ENCODE measurements at regions not wholly inside any gene's neighbourhood (a gene's known extent, or its start where the extent isn't known, plus 50 kb on each side); places are given as distances from the start of the nearest gene placed in this dataset.
A peak's percentile ranks its signal among the peaks of the same experiment; 100 is the strongest.

DNA sequence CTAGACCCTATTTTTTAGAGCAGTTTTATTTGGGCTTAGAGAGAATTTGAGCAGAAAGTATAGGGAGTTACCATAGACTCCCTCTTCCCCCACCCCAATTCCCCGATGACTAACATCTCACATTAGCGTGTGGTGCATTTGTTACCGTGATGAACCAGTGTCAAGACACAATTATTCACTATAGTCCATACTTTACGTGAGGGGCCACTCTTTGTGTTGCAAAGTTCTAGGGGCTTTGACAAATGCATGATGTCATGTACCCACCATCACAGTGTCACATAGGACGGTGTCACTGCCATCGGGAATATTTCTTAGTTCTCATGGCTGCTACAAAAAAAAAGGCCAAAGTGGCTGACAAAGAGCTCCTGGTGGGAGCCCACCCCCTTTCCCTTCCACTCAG lies 119.1 kb downstream of the PHETA1 start:
- intact Hi-C loops (cut with DNase I): no loop called here
- DNase-seq (no peak), ATAC-seq (no peak)
- H3K27ac ChIP-seq: no peak overlapping the region
- no peaks in the 10 kb centered on the region for H3K36me3 ChIP-seq
- TF ChIP-seq, protein P1, sequence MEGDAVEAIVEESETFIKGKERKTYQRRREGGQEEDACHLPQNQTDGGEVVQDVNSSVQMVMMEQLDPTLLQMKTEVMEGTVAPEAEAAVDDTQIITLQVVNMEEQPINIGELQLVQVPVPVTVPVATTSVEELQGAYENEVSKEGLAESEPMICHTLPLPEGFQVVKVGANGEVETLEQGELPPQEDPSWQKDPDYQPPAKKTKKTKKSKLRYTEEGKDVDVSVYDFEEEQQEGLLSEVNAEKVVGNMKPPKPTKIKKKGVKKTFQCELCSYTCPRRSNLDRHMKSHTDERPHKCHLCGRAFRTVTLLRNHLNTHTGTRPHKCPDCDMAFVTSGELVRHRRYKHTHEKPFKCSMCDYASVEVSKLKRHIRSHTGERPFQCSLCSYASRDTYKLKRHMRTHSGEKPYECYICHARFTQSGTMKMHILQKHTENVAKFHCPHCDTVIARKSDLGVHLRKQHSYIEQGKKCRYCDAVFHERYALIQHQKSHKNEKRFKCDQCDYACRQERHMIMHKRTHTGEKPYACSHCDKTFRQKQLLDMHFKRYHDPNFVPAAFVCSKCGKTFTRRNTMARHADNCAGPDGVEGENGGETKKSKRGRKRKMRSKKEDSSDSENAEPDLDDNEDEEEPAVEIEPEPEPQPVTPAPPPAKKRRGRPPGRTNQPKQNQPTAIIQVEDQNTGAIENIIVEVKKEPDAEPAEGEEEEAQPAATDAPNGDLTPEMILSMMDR (IDR thresholded peaks at IDR 0.05): no peak
- peaks cover 0 to 60% of the 10 kb centered on the region in 2 donors for H3K27me3 ChIP-seq
- peaks cover 0 to 2% of the 10 kb centered on the region in 2 donors for H3K9me3 ChIP-seq
- H3K4me1 ChIP-seq: no peaks in the 10 kb centered on the region
- H3K4me3 ChIP-seq: no peak overlapping the region

DNA sequence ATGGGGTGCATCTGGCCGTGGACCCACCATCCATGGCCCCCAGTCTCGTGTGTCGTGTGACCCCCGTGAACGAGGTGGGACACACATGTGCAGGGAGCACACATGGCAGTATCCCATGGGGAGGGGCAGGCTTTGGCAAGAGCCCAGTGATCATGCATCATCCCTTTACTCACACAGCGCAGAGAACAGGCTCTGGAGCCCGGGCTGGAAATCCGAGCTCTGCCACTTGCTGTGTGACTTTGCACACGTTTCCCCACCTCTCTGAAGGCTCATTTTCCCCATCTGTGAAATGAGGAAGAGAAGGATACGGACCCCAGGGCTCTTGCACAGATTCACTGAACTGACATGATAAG lies 119.9 kb downstream of the PHETA1 start:
- peaks cover 0 to 53% of the 10 kb centered on the region in 2 donors for H3K27me3 ChIP-seq

DNA sequence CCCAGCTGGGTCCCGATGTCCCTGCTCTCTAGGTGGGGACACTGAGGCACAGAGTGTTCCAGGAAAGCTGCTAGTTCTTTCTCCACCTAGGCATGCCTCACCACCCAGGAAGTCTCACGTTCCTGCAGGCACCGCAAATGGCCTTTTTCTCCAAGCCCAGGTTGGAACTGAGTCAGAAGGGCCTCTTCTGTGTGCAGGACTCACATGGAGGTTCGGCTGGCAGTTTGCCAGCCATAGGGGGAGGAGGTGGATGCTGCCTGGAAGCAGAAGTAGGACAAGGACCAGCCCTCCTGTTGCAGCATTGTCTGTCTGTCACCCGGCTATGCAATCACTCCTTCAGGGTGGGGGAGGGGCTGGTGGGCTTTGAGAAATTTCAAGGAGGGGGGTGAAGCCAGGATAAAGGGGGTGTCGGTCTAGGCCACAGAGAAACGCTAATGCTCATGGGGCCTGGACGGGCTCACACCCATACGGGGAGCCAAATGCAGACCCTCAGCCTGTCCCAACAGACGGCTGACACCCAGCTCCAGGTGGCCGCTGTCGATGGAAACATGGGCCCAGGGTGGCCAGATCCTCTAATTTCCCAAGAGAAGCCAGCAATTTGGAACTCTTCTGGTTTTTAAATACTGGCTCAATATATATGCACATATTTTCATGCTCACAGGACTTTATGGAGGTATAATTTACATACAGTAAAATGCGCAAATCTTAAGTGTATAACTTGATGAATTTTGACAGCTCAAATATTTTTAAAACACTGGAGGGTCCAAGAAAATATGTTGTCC lies 120.5 kb downstream of the PHETA1 start:
- Histone ChIP-seq H3K27ac (no peak overlapping the region), H3K9me3 (peaks cover 0 to 14% of the 10 kb centered on the region in 2 donors), H3K27me3 (peaks cover 0 to 48% of the 10 kb centered on the region in 2 donors), H3K36me3 (no peaks in the 10 kb centered on the region), H3K4me3 (no peak overlapping the region), H3K4me1 (no peaks in the 10 kb centered on the region)
- TF ChIP-seq, protein P1 (IDR thresholded peaks at IDR 0.05): no peak
- no peak for ATAC-seq
- peak in 1 of 4 donors; percentile 35 for DNase-seq
- intact Hi-C loops (cut with DNase I): no loop called here

More for the DNA sequence above, 119.9 kb downstream of the PHETA1 start:
- Histone ChIP-seq H3K27ac (no peak overlapping the region), H3K4me3 (no peak overlapping the region), H3K9me3 (peaks cover 0 to 8% of the 10 kb centered on the region in 2 donors), H3K4me1 (no peaks in the 10 kb centered on the region), H3K36me3 (no peaks in the 10 kb centered on the region)
- TF ChIP-seq, protein P1 (IDR thresholded peaks at IDR 0.05): no peak
- DNase-seq (no peak), ATAC-seq (no peak)
- intact Hi-C loops (cut with DNase I): no loop called here

DNA sequence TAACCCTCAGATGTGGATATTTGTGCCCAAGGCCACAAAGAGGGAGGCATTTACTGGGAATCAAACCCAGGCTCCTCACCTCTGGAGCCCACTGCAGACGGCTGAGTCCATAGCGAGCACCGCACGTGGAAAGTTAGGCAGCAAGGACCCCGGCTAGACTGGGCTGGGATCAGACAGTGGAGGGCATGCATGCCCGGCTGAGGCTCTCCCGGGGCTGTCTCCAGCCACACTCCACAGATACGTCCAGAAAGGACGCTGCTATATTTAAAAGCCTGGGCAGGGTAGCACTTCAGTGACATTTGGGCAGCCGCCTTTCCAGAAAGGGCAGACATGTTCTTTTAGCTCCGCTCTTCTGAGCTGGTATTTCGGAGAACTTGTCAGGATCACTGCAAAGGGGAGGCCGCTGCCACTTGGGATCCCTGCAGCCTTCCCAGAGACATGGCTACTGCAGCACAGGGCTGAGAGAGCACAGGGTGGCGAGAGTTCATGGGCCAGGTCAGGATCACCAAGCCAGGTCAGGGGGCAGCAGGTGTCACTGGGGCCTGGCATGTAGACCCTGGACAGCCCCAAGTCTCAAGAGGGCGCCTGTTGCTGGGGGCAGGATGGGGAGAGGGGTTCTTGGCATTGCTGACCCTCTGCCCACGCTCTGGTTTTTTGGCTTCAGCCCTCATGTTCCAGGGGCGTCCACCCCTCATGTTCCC lies 121.7 kb downstream of the PHETA1 start:
- no peak for ATAC-seq
- intact Hi-C loops (cut with DNase I): no loop called here

More for the DNA sequence above, 121.7 kb downstream of the PHETA1 start:
- no peak overlapping the region for H3K4me3 ChIP-seq
- H3K36me3 ChIP-seq: no peaks in the 10 kb centered on the region
- peaks cover 0 to 38% of the 10 kb centered on the region in 2 donors for H3K27me3 ChIP-seq
- DNase-seq: no peak
- TF ChIP-seq, protein P1 (IDR thresholded peaks at IDR 0.05): no peak
- H3K27ac ChIP-seq: no peak overlapping the region
- no peaks in the 10 kb centered on the region for H3K4me1 ChIP-seq
- peaks cover 0 to 19% of the 10 kb centered on the region in 2 donors for H3K9me3 ChIP-seq
